Mesendoderm (in vitro differentiated cells): ENCODE measurements at regions not wholly inside any gene's neighbourhood (a gene's known extent, or its start where the extent isn't known, plus 50 kb on each side); places are given as distances from the start of the nearest gene placed in this dataset.

ENCODE experiments used
- DNase-seq: peaks from one replicate; pipeline ENCODE4 v3.0.0; 2013
- H2AK5ac ChIP-seq: 2 replicates; pipeline ENCODE4 v1.6.1; 2013; ENCODE audit warnings: low read length, inconsistent platforms
- H2BK120ac ChIP-seq: 2 replicates; pipeline ENCODE4 v1.6.1; 2013; ENCODE audit warnings: low read depth, mild to moderate bottlenecking, low read length, moderate library complexity, mixed read lengths
- H2BK15ac ChIP-seq: replicated peaks from 2 replicates; pipeline ENCODE4 v1.6.1; 2013; ENCODE audit warnings: low read depth, mild to moderate bottlenecking, moderate library complexity
- H2BK5ac ChIP-seq: 2 replicates; pipeline ENCODE4 v1.6.1; 2013; ENCODE audit warnings: low read length, inconsistent platforms
- H3K18ac ChIP-seq: 2 replicates; pipeline ENCODE4 v1.6.1; 2013; ENCODE audit warnings: mild to moderate bottlenecking, low read length, mixed read lengths
- H3K23ac ChIP-seq: one replicate; pipeline ENCODE4 v1.6.1; 2013; ENCODE audit warnings: low read length
- H3K27ac ChIP-seq: 2 replicates; pipeline ENCODE4 v1.5.1; 2013; ENCODE audit warnings: low read depth, mild to moderate bottlenecking, inconsistent platforms, low read length, moderate library complexity
- H3K27me3 ChIP-seq: 2 replicates; pipeline ENCODE4 v1.6.1; 2013; ENCODE audit warnings: low read length, control low read depth, mild to moderate bottlenecking, inconsistent platforms; ENCODE audit not compliant: insufficient read depth, poor library complexity
- H3K36me3 ChIP-seq: 2 replicates; pipeline ENCODE4 v1.6.1; 2013; ENCODE audit warnings: low read length, inconsistent platforms; ENCODE audit not compliant: control insufficient read depth, insufficient read depth
- H3K4ac ChIP-seq: one replicate; pipeline ENCODE4 v1.6.1; 2013; ENCODE audit warnings: low read depth, mild to moderate bottlenecking, low read length, moderate library complexity
- H3K4me1 ChIP-seq: 2 replicates; pipeline ENCODE4 v1.6.1; 2013; ENCODE audit warnings: low read depth, low read length, inconsistent platforms; ENCODE audit not compliant: control insufficient read depth
- H3K4me2 ChIP-seq: 2 replicates; pipeline ENCODE4 v1.6.1; 2013; ENCODE audit warnings: low read length
- H3K4me3 ChIP-seq: 2 replicates; pipeline ENCODE4 v1.5.1; 2013; ENCODE audit warnings: mild to moderate bottlenecking, low read length
- H3K56ac ChIP-seq: one replicate; pipeline ENCODE4 v1.6.1; 2013; ENCODE audit warnings: low read length
- H3K79me1 ChIP-seq: 2 replicates; pipeline ENCODE4 v1.6.1; 2013; ENCODE audit warnings: low read length, inconsistent platforms
- H3K79me2 ChIP-seq: 2 replicates; pipeline ENCODE4 v1.6.1; 2013; ENCODE audit warnings: mild to moderate bottlenecking, low read length; ENCODE audit not compliant: control insufficient read depth, insufficient read depth
- H3K9ac ChIP-seq: 2 replicates; pipeline ENCODE4 v1.6.1; 2013; ENCODE audit warnings: low read length, inconsistent platforms
- H4K5ac ChIP-seq: one replicate; pipeline ENCODE4 v1.6.1; 2013; ENCODE audit warnings: low read length
- H4K8ac ChIP-seq: one replicate; pipeline ENCODE4 v1.6.1; 2013; ENCODE audit warnings: low read depth, mild to moderate bottlenecking, control low read depth, low read length, moderate library complexity
- WGBS: extraction: QIAGEN DNeasy Blood & Tissue Kit; methylation state at CpG from one replicate; pipeline ENCODE4 v1.1.7; 2013; ENCODE audit warnings: low lambda C conversion rate, missing lambda C conversion rate; ENCODE audit not compliant: insufficient coverage; ENCODE audit errors: extremely low coverage; 5-methylcytosine and 5-hydroxymethylcytosine counted together

GRCh38 chr3:127450331-127450730 is 140.2 kb downstream of the TPRA1 start:
- Histone ChIP-seq H3K27me3 (no peaks in the 10 kb centered on the region), H3K36me3 (no peaks in the 10 kb centered on the region), H3K56ac (no peak overlapping the region), H3K4me3 (no peak overlapping the region), H3K79me2 (no peaks in the 10 kb centered on the region), H3K27ac (no peak overlapping the region), H3K4me1 (no peaks in the 10 kb centered on the region), H3K4ac (no peak overlapping the region), H3K18ac (no peak overlapping the region), H4K5ac (no peak overlapping the region), H3K79me1 (no peaks in the 10 kb centered on the region), H2BK15ac (no peak overlapping the region), H2BK5ac (no peak overlapping the region), H2AK5ac (no peak overlapping the region), H3K23ac (no peak overlapping the region), H2BK120ac (no peak overlapping the region), H4K8ac (no peak overlapping the region), H3K9ac (no peak overlapping the region), H3K4me2 (no peak overlapping the region)
- no peak for DNase-seq
- WGBS: no CpG with 5 or more reads among the region's 8 CpGs

GRCh38 chr3:127449486-127450212 is 140.9 kb downstream of the TPRA1 start:
- Histone ChIP-seq H2BK5ac (no peak overlapping the region), H3K23ac (no peak overlapping the region), H3K4ac (no peak overlapping the region), H2BK15ac (no peak overlapping the region), H3K4me2 (no peak overlapping the region), H3K36me3 (no peaks in the 10 kb centered on the region), H3K27ac (no peak overlapping the region), H4K5ac (no peak overlapping the region), H2BK120ac (no peak overlapping the region), H3K4me1 (no peaks in the 10 kb centered on the region), H3K79me1 (no peaks in the 10 kb centered on the region), H3K56ac (no peak overlapping the region), H4K8ac (no peak overlapping the region), H2AK5ac (no peak overlapping the region), H3K9ac (no peak overlapping the region), H3K27me3 (no peaks in the 10 kb centered on the region), H3K79me2 (no peaks in the 10 kb centered on the region), H3K4me3 (no peak overlapping the region), H3K18ac (no peak overlapping the region)
- no peak for DNase-seq
- WGBS: no CpG with 5 or more reads among the region's 8 CpGs

GRCh38 chr3:127448671-127449070 is 141.9 kb downstream of the TPRA1 start:
- H3K4me2 ChIP-seq: no peak overlapping the region
- no peaks in the 10 kb centered on the region for H3K27me3 ChIP-seq
- no peak overlapping the region for H2BK5ac ChIP-seq
- H3K56ac ChIP-seq: no peak overlapping the region
- no peak overlapping the region for H4K5ac ChIP-seq
- no peak overlapping the region for H3K27ac ChIP-seq
- no peak overlapping the region for H4K8ac ChIP-seq
- WGBS: no CpG with 5 or more reads among the region's 3 CpGs
- DNase-seq: no peak
- H3K4me1 ChIP-seq: no peaks in the 10 kb centered on the region
- H3K9ac ChIP-seq: no peak overlapping the region
- no peak overlapping the region for H3K18ac ChIP-seq
- no peak overlapping the region for H2BK15ac ChIP-seq
- no peak overlapping the region for H3K23ac ChIP-seq
- H3K4ac ChIP-seq: no peak overlapping the region
- no peak overlapping the region for H2BK120ac ChIP-seq
- H3K79me1 ChIP-seq: no peaks in the 10 kb centered on the region
- H2AK5ac ChIP-seq: no peak overlapping the region
- no peak overlapping the region for H3K4me3 ChIP-seq
- no peaks in the 10 kb centered on the region for H3K79me2 ChIP-seq
- no peaks in the 10 kb centered on the region for H3K36me3 ChIP-seq

GRCh38 chr3:127448161-127448561 is 142.4 kb downstream of the TPRA1 start:
- no peaks in the 10 kb centered on the region for H3K79me2 ChIP-seq
- no peaks in the 10 kb centered on the region for H3K36me3 ChIP-seq
- no peak overlapping the region for H3K4me3 ChIP-seq
- no peaks in the 10 kb centered on the region for H3K4me1 ChIP-seq
- H3K27ac ChIP-seq: no peak overlapping the region
- H3K18ac ChIP-seq: no peak overlapping the region
- H3K56ac ChIP-seq: no peak overlapping the region
- DNase-seq: peak; percentile 24
- no peak overlapping the region for H3K4ac ChIP-seq
- H3K9ac ChIP-seq: no peak overlapping the region
- no peak overlapping the region for H2BK120ac ChIP-seq
- no peak overlapping the region for H2BK15ac ChIP-seq
- no peak overlapping the region for H4K8ac ChIP-seq
- no peak overlapping the region for H3K23ac ChIP-seq
- H3K79me1 ChIP-seq: no peaks in the 10 kb centered on the region
- no peak overlapping the region for H2AK5ac ChIP-seq
- H3K4me2 ChIP-seq: no peak overlapping the region
- no CpG with 5 or more reads among the region's 3 CpGs for WGBS
- no peak overlapping the region for H2BK5ac ChIP-seq
- H4K5ac ChIP-seq: no peak overlapping the region
- H3K27me3 ChIP-seq: no peaks in the 10 kb centered on the region

GRCh38 chr3:127446756-127447155 is 143.8 kb downstream of the TPRA1 start:
- no peaks in the 10 kb centered on the region for H3K79me1 ChIP-seq
- H3K18ac ChIP-seq: no peak overlapping the region
- no peak overlapping the region for H3K27ac ChIP-seq
- no CpG with 5 or more reads among the region's 4 CpGs for WGBS
- no peak overlapping the region for H2BK120ac ChIP-seq
- H3K56ac ChIP-seq: no peak overlapping the region
- H3K23ac ChIP-seq: no peak overlapping the region
- H3K36me3 ChIP-seq: no peaks in the 10 kb centered on the region
- no peaks in the 10 kb centered on the region for H3K4me1 ChIP-seq
- no peak overlapping the region for H4K8ac ChIP-seq
- H2BK15ac ChIP-seq: no peak overlapping the region
- H3K4me2 ChIP-seq: no peak overlapping the region
- no peak overlapping the region for H3K4me3 ChIP-seq
- H3K9ac ChIP-seq: no peak overlapping the region
- H2AK5ac ChIP-seq: no peak overlapping the region
- no peaks in the 10 kb centered on the region for H3K79me2 ChIP-seq
- H4K5ac ChIP-seq: no peak overlapping the region
- H2BK5ac ChIP-seq: no peak overlapping the region
- no peak for DNase-seq
- H3K4ac ChIP-seq: no peak overlapping the region
- H3K27me3 ChIP-seq: no peaks in the 10 kb centered on the region
